Small intestine (tissue), 7 donors: ENCODE measurements at regions not wholly inside any gene's neighbourhood (a gene's known extent, or its start where the extent isn't known, plus 50 kb on each side); places are given as distances from the start of the nearest gene placed in this dataset.
A peak's percentile ranks its signal among the peaks of the same experiment; 100 is the strongest.

Experiments used
- DNase-seq, 2 donors: peaks; one replicate each; pipeline versions ENCODE4 v3.0.0 to v3.0.0-alpha.2; 2013
- FAIRE-seq: peaks from 2 replicates; lab custom pipeline; 2012; peaks lifted over from hg19 to GRCh38; lab: Jason Lieb, UNC
- H3K27ac ChIP-seq, 3 donors: one replicate each; pipeline ENCODE4 v1.5.1; 2013; ENCODE audit warnings: low read length in 2 of 3, mild to moderate bottlenecking in 2 of 3, control low read depth in 1 of 3, inconsistent platforms in 1 of 3, low read depth in 1 of 3, moderate library complexity in 1 of 3
- H3K27me3 ChIP-seq, 3 donors: one replicate each; pipeline ENCODE4 v1.6.1; 2013; ENCODE audit warnings: low read length in 3 of 3, inconsistent platforms in 1 of 3; ENCODE audit not compliant: control insufficient read depth in 3 of 3, insufficient read depth in 3 of 3
- H3K36me3 ChIP-seq, 3 donors: one replicate each; pipeline ENCODE4 v1.6.1; 2013; ENCODE audit warnings: low read length in 3 of 3, inconsistent platforms in 1 of 3, low read depth in 1 of 3, mild to moderate bottlenecking in 1 of 3, moderate library complexity in 1 of 3; ENCODE audit not compliant: control insufficient read depth in 3 of 3, insufficient read depth in 2 of 3
- H3K4me1 ChIP-seq, 3 donors: one replicate each; pipeline ENCODE4 v1.6.1; 2013; ENCODE audit warnings: low read length in 2 of 3, inconsistent platforms in 1 of 3, low read depth in 1 of 3, mild to moderate bottlenecking in 1 of 3, moderate library complexity in 1 of 3; ENCODE audit not compliant: control insufficient read depth in 3 of 3, insufficient read depth in 2 of 3
- H3K4me3 ChIP-seq, 3 donors: one replicate each; pipeline ENCODE4 v1.5.1; 2013; ENCODE audit warnings: low read length in 3 of 3, control low read depth in 1 of 3, inconsistent platforms in 1 of 3, low read depth in 1 of 3, mild to moderate bottlenecking in 1 of 3, moderate library complexity in 1 of 3
- H3K9me3 ChIP-seq, 2 donors: one replicate each; pipeline ENCODE4 v1.6.1; 2013; ENCODE audit warnings: low read depth in 1 of 2, low read length in 1 of 2; ENCODE audit not compliant: control insufficient read depth in 2 of 2, insufficient read depth in 1 of 2
- WGBS, 3 donors: extraction: QIAGEN DNeasy Blood & Tissue Kit; methylation state at CpG; one replicate each; pipeline ENCODE4 v1.1.7; 2013; 5-methylcytosine and 5-hydroxymethylcytosine counted together
- donor health status: healthy with polysubstance abuse.
- donor health status: control.
- donor health status: control.
- donor health status: Bipolar disorder and iron deficiency.
- donor health status: healthy.

GRCh38 chr10:3496138-3496537 is 288.9 kb downstream of the KLF6 start:
- DNase-seq = no peak
- Histone ChIP-seq H3K27me3 (peaks cover 0 to 1% (median 0%) of the 10 kb centered on the region in 3 donors), H3K27ac (no peak overlapping the region), H3K4me3 (no peak overlapping the region), H3K9me3 (no peaks in the 10 kb centered on the region), H3K36me3 (no peaks in the 10 kb centered on the region), H3K4me1 (no peaks in the 10 kb centered on the region)
- FAIRE-seq = no peak
- WGBS, 3 donors = 78 to 85% (median 82%) methylated on average over 7 of the region's 7 CpGs

GRCh38 chr10:3495281-3495680 is 289.7 kb downstream of the KLF6 start:
- Histone ChIP-seq H3K36me3 (no peaks in the 10 kb centered on the region), H3K4me3 (no peak overlapping the region), H3K27ac (no peak overlapping the region), H3K4me1 (no peaks in the 10 kb centered on the region), H3K27me3 (peaks cover 0 to 1% (median 0%) of the 10 kb centered on the region in 3 donors), H3K9me3 (no peaks in the 10 kb centered on the region)
- FAIRE-seq (no peak), DNase-seq (no peak)
- 75 to 82% (median 77%) methylated on average over 6 of the region's 6 CpGs for WGBS, 3 donors

GRCh38 chr10:3494838-3495230 is 290.2 kb downstream of the KLF6 start:
- Histone ChIP-seq H3K27me3 (peaks cover 0 to 1% (median 0%) of the 10 kb centered on the region in 3 donors), H3K27ac (no peak overlapping the region), H3K4me1 (no peaks in the 10 kb centered on the region), H3K4me3 (no peak overlapping the region), H3K36me3 (no peaks in the 10 kb centered on the region), H3K9me3 (no peaks in the 10 kb centered on the region)
- FAIRE-seq (no peak), DNase-seq (no peak)
- 89 to 92% (median 89%) methylated on average over 11 of the region's 11 CpGs for WGBS, 3 donors

- Histone ChIP-seq H3K36me3 (no peaks in the 10 kb centered on the region), H3K27ac (peak overlapping the region in 1 of 3 donors; percentile 10), H3K9me3 (no peaks in the 10 kb centered on the region), H3K27me3 (no peaks in the 10 kb centered on the region), H3K4me1 (no peaks in the 10 kb centered on the region), H3K4me3 (no peak overlapping the region)
- FAIRE-seq = no peak
- no peak for DNase-seq
- WGBS, 3 donors = 85 to 92% (median 88%) methylated on average over 22 of the region's 22 CpGs
Measured at GRCh38 chr10:3494131-3494837, 290.7 kb downstream of the KLF6 start.

- no peak overlapping the region for H3K27ac ChIP-seq
- no peak for FAIRE-seq
- 93 to 100% (median 97%) methylated on average over 1 of the region's 1 CpG for whole genome bisulfite sequencing, 3 donors
Measured at GRCh38 chr10:3493621-3494020, 291.4 kb downstream of the KLF6 start.

GRCh38 chr10:3491571-3491970 is 293.4 kb downstream of the KLF6 start:
- WGBS, 3 donors = 63 to 71% (median 68%) methylated on average over 4 of the region's 4 CpGs
- Histone ChIP-seq H3K9me3 (no peaks in the 10 kb centered on the region), H3K27me3 (no peaks in the 10 kb centered on the region), H3K4me1 (peaks cover 0 to 6% (median 0%) of the 10 kb centered on the region in 3 donors), H3K27ac (no peak overlapping the region), H3K36me3 (no peaks in the 10 kb centered on the region), H3K4me3 (no peak overlapping the region)
- FAIRE-seq (no peak), DNase-seq (no peak)

More at GRCh38 chr10:3493621-3494020, 291.4 kb downstream of the KLF6 start:
- no peak for DNase-seq
- Histone ChIP-seq H3K27me3 (no peaks in the 10 kb centered on the region), H3K36me3 (no peaks in the 10 kb centered on the region), H3K9me3 (no peaks in the 10 kb centered on the region), H3K4me1 (no peaks in the 10 kb centered on the region), H3K4me3 (no peak overlapping the region)

GRCh38 chr10:3487228-3487627 is 297.8 kb downstream of the KLF6 start:
- no peak overlapping the region for H3K27ac ChIP-seq
- FAIRE-seq (no peak), DNase-seq (no peak)
- H3K36me3 ChIP-seq = no peaks in the 10 kb centered on the region
- WGBS, 3 donors = 67 to 75% (median 72%) methylated on average over 4 of the region's 4 CpGs
- no peaks in the 10 kb centered on the region for H3K9me3 ChIP-seq
- H3K4me3 ChIP-seq = no peak overlapping the region
- H3K27me3 ChIP-seq = peaks cover 0 to 4% (median 0%) of the 10 kb centered on the region in 3 donors
- peaks cover 0 to 12% (median 0%) of the 10 kb centered on the region in 3 donors for H3K4me1 ChIP-seq

GRCh38 chr10:3486346-3487065 is 298.5 kb downstream of the KLF6 start:
- FAIRE-seq (no peak), DNase-seq (peak; percentile 79 to 81)
- Histone ChIP-seq H3K9me3 (no peaks in the 10 kb centered on the region), H3K27me3 (peaks cover 0 to 4% (median 0%) of the 10 kb centered on the region in 3 donors), H3K27ac (no peak overlapping the region), H3K36me3 (no peaks in the 10 kb centered on the region), H3K4me1 (peaks cover 0 to 12% (median 0%) of the 10 kb centered on the region in 3 donors), H3K4me3 (no peak overlapping the region)
- 20 to 65% (median 47%) methylated on average over 12 of the region's 12 CpGs for WGBS, 3 donors
